ENCODE measurements at regions not wholly inside any gene's neighbourhood (a gene's known extent, or its start where the extent isn't known, plus 50 kb on each side); places are given as distances from the start of the nearest gene placed in this dataset.

DNA sequence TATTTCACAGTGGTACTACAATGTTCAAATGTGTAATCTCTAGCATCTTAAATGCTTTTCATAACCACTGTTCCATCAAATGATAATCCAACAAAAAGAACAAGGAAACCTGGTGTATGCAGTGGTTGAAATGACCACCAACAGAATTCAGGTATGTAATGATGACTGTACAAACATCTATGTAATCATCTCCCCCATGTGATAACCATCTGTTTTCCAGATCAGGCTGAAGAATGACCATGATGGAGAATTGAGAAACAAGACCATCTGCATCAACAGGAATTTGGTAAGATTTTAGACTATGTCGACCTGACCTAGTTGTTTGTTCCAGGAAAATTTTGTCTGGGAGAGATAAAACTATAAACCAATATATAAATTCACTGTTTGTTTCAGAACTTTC, 81.3 kb upstream of the ASCC3 start:
- TF ChIP-seq, protein P1, sequence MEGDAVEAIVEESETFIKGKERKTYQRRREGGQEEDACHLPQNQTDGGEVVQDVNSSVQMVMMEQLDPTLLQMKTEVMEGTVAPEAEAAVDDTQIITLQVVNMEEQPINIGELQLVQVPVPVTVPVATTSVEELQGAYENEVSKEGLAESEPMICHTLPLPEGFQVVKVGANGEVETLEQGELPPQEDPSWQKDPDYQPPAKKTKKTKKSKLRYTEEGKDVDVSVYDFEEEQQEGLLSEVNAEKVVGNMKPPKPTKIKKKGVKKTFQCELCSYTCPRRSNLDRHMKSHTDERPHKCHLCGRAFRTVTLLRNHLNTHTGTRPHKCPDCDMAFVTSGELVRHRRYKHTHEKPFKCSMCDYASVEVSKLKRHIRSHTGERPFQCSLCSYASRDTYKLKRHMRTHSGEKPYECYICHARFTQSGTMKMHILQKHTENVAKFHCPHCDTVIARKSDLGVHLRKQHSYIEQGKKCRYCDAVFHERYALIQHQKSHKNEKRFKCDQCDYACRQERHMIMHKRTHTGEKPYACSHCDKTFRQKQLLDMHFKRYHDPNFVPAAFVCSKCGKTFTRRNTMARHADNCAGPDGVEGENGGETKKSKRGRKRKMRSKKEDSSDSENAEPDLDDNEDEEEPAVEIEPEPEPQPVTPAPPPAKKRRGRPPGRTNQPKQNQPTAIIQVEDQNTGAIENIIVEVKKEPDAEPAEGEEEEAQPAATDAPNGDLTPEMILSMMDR (conservative IDR thresholded peaks at IDR 0.05): no peak
- no peak for TF ChIP-seq ZFX (IDR thresholded peaks at IDR 0.05)

Measured in C4-2B (cell line).